Uterus (tissue), 3 donors: ENCODE measurements at regions not wholly inside any gene's neighbourhood (a gene's known extent, or its start where the extent isn't known, plus 50 kb on each side); places are given as distances from the start of the nearest gene placed in this dataset.

Experiments
- DNase-seq, 2 donors: peaks; one replicate each; pipeline ENCODE4 v3.0.0-alpha.2; 2019 to 2020
- H3K27ac ChIP-seq, 2 donors: fragments of 200-600 bp; sonication (generic); 1 replicate in 1 of 2; 2 replicates in 1 of 2; pipeline ENCODE4 v1.5.1; 2016 to 2018
- H3K27me3 ChIP-seq, 2 donors: fragments of 200-600 bp; sonication (generic); one replicate each; pipeline ENCODE4 v1.5.1; 2018 to 2019; ENCODE audit warnings: control low read depth in 1 of 2
- H3K36me3 ChIP-seq, 2 donors: fragments of 200-600 bp; sonication (generic); one replicate each; pipeline ENCODE4 v1.5.1; 2019; ENCODE audit warnings: control low read depth in 1 of 2
- H3K4me1 ChIP-seq, 2 donors: fragments of 200-600 bp; sonication (generic); one replicate each; pipeline ENCODE4 v1.5.1; 2018 to 2019; ENCODE audit warnings: control low read depth in 1 of 2
- H3K4me3 ChIP-seq, 2 donors: fragments of 200-600 bp; sonication (generic); 1 replicate in 1 of 2; 2 replicates in 1 of 2; pipeline ENCODE4 v1.5.1; 2018 to 2019; ENCODE audit warnings: mild to moderate bottlenecking in 1 of 2
- H3K9me3 ChIP-seq, 2 donors: fragments of 200-600 bp; sonication (generic); one replicate each; pipeline ENCODE4 v1.5.1; 2019; ENCODE audit warnings: control low read depth in 1 of 2
- POLR2A ChIP-seq, 2 donors: fragments of 450-650 bp; IDR thresholded peaks; one replicate each; pipeline ENCODE4 v1.6.1; 2016; ENCODE audit warnings: antibody characterized with exemption in 2 of 2, mild to moderate bottlenecking in 1 of 2, moderate library complexity in 1 of 2
- intact Hi-C: fragments of 100-400 bp; cut with DNase I; formaldehyde crosslinking; loops from one replicate; pipeline ENCODE4 v1.15.1; 2023; ENCODE audit warnings: low total_unique reads
- TF ChIP-seq, protein P1 (sequence below), 4 experiments: fragments of 200-600 bp in 2 of 4; fragments of 450-650 bp in 2 of 4; sonication (generic) in 2 of 4; IDR thresholded peaks; one replicate each; pipeline ENCODE4 v1.5.1; 2016 to 2019; ENCODE audit warnings: antibody characterized with exemption in 4 of 4, mild to moderate bottlenecking in 2 of 4, moderate library complexity in 1 of 4
- donor health status: DM: yes; HTN: yes; CAD: no.

DNA sequence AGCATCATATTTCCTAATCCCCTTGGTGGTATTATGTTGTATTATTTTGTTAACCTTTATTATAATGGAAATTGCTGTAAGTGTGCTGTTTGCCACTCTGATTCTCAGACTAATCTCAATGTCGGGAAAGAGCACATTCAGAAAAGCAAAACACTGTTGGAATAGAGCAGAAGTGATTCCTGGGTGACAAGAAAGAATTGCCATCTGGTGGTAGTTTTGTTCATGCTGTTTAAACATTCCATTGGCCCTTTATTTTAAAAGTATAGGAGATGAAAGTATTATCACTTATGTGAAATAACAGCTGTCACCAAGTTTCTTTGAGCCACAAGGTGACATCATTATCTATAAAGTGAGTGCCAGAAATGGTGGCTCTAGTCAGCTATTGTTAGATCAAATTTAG, 301.3 kb upstream of the SGCD start:
- Histone ChIP-seq H3K9me3 (no peaks in the 10 kb centered on the region), H3K4me3 (no peak overlapping the region), H3K27ac (no peak overlapping the region), H3K4me1 (no peaks in the 10 kb centered on the region), H3K27me3 (no peaks in the 10 kb centered on the region), H3K36me3 (no peaks in the 10 kb centered on the region)
- no peak for DNase-seq
- TF ChIP-seq POLR2A (IDR thresholded peaks at IDR 0.05) = no peak
- TF ChIP-seq, protein P1, sequence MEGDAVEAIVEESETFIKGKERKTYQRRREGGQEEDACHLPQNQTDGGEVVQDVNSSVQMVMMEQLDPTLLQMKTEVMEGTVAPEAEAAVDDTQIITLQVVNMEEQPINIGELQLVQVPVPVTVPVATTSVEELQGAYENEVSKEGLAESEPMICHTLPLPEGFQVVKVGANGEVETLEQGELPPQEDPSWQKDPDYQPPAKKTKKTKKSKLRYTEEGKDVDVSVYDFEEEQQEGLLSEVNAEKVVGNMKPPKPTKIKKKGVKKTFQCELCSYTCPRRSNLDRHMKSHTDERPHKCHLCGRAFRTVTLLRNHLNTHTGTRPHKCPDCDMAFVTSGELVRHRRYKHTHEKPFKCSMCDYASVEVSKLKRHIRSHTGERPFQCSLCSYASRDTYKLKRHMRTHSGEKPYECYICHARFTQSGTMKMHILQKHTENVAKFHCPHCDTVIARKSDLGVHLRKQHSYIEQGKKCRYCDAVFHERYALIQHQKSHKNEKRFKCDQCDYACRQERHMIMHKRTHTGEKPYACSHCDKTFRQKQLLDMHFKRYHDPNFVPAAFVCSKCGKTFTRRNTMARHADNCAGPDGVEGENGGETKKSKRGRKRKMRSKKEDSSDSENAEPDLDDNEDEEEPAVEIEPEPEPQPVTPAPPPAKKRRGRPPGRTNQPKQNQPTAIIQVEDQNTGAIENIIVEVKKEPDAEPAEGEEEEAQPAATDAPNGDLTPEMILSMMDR (IDR thresholded peaks at IDR 0.05) = no peak
- intact Hi-C loops = no loop called here

DNA sequence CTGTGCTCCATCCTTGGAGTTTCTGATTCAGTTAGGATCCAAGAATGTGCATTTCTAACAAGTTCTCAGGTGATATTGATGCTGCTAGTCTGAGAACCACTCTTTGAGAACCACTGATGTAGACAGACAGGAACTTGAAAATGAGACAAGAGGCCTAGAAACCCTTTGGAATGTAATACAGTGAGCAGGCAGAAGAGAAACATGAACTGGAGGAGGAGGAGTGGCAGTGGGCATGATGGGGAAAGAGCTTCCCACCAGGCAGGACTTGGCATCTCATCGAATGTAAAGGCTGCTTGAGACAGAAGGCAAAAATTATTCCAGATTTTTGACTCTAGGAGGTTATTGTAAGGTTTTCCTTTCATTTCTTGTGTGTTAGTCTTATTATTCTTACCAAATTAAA, 295.8 kb upstream of the SGCD start:
- Histone ChIP-seq H3K27ac (no peak overlapping the region), H3K36me3 (no peaks in the 10 kb centered on the region), H3K4me1 (no peaks in the 10 kb centered on the region), H3K27me3 (no peaks in the 10 kb centered on the region), H3K9me3 (no peaks in the 10 kb centered on the region), H3K4me3 (no peak overlapping the region)
- intact Hi-C loops = no loop called here
- TF ChIP-seq, protein P1 (IDR thresholded peaks at IDR 0.05) = no peak
- no peak for TF ChIP-seq POLR2A (IDR thresholded peaks at IDR 0.05)
- DNase-seq = no peak

DNA sequence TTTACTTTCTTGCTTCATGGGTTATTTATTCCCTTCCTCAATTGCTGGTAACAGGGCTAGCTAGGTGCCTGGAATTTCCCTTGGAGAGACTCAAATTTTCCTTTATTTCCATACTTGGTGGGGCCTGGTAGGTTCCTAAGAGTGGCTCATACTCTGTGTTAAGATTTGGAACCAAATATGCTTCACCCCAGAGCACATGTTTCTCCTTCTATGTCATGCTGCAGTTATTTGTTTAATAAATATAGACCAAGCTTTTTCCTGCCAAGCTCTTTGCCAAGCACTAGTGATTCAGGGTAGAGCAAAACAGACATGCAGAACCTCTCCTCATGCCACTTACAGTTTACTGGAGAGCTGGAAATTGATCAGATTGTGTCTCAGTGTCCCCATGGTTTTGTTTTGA, 290.3 kb upstream of the SGCD start:
- H3K36me3 ChIP-seq = no peaks in the 10 kb centered on the region
- no peak for TF ChIP-seq POLR2A (IDR thresholded peaks at IDR 0.05)
- TF ChIP-seq, protein P1 (IDR thresholded peaks at IDR 0.05) = no peak
- no peaks in the 10 kb centered on the region for H3K9me3 ChIP-seq
- no peaks in the 10 kb centered on the region for H3K27me3 ChIP-seq
- H3K27ac ChIP-seq = peak overlapping the region in 1 of 2 donors; percentile 19
- H3K4me1 ChIP-seq = no peaks in the 10 kb centered on the region
- intact Hi-C loops = no loop called here
- no peak for DNase-seq
- no peak overlapping the region for H3K4me3 ChIP-seq

DNA sequence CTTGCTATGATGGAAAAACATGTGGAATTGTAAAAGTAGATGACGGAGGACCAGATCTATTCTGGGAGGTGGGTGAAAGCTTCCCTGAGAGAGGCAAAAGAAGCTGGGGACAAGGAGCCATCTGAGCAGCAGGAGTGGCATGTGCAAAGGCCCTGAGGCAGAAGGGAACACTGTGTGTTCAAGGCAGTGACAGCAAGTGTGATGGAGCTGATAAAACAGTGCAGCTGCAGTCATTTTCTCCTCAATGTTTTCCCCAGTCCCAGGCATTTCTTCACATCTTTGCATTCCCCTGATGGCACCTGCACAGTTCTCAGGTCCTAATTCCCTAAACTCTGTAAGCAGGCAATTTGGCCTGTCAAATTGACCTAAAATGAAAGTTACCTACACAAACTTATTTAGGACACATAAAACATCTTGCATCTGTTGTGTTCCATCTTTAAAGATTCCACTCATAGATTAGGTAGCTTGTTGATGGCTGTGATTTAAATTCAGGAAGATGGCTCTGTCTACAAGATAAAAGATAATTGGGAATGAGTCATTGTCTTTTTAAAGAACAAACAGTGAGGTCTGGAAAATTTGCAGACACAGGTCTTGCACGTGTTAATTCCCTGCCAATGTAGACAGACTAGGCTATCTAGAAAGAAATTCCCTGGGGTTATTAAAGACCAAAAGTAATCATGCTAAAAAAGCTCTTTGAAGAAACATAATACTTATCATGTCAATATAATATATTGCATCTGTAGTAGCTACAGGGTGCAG, 289.6 kb upstream of the SGCD start:
- Histone ChIP-seq H3K4me1 (no peaks in the 10 kb centered on the region), H3K4me3 (no peak overlapping the region), H3K36me3 (no peaks in the 10 kb centered on the region), H3K9me3 (no peaks in the 10 kb centered on the region), H3K27me3 (no peaks in the 10 kb centered on the region), H3K27ac (peak overlapping the region in 1 of 2 donors; percentile 19)
- intact Hi-C loops = no loop called here
- TF ChIP-seq, protein P1 (IDR thresholded peaks at IDR 0.05) = no peak
- TF ChIP-seq POLR2A (IDR thresholded peaks at IDR 0.05) = no peak
- no peak for DNase-seq

DNA sequence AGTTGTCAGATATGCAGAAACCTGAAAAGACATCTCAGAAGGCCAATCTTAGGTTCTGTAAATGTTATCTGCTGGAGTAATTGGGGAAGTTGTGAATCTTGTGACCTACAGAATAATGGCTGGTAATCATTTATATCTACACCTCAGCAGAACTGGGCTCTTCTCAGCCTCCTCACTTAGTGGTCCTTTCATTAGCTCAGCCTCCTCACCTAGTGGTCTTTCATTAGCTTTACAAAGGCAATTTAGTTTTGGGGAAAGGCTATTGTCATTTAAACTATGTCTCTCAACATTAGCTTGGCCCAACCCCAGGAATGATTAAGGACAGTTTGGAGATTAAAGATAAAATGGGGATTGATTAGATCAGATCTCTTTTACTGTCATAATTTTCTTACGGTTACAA, 284.2 kb upstream of the SGCD start:
- Histone ChIP-seq H3K4me1 (no peaks in the 10 kb centered on the region), H3K9me3 (no peaks in the 10 kb centered on the region), H3K36me3 (no peaks in the 10 kb centered on the region), H3K27ac (no peak overlapping the region), H3K27me3 (no peaks in the 10 kb centered on the region), H3K4me3 (no peak overlapping the region)
- no peak for TF ChIP-seq POLR2A (IDR thresholded peaks at IDR 0.05)
- TF ChIP-seq, protein P1 (IDR thresholded peaks at IDR 0.05) = no peak
- DNase-seq = no peak
- intact Hi-C loops = no loop called here
